ENCODE measurements at regions not wholly inside any gene's neighbourhood (a gene's known extent, or its start where the extent isn't known, plus 50 kb on each side); places are given as distances from the start of the nearest gene placed in this dataset.

DNA sequence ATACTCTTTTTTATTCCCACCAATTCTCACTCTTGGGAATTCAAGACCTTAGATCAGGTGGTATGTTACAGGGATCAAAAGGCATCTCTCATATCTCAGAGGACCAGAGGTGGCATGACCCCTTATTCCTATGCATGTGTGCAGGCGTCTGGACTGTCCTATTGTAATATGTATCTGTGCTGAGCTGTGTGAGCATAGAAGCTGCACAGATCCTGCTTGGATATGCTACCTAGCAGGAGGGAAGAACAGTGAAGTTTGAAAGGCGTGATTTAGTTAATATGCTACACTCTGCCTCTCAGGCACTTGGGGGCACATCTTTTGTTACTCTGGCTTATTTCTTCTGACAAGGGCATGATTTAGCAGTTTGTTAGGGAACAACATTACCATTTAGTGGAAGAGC is 86.7 kb upstream of the ZRANB2 start:
- BruUV-seq (replicated peaks), result no TSS peak
- Histone ChIP-seq H3K9me3 (ENCODE audit: low read depth, low read length, poor library complexity, severe bottlenecking) (no peaks in the 10 kb centered on the region), H3K27ac (ENCODE audit: low read depth, low read length, poor library complexity, severe bottlenecking) (no peak overlapping the region), H3K36me3 (ENCODE audit: insufficient read depth, low read length, poor library complexity, severe bottlenecking) (no peaks in the 10 kb centered on the region), H3K4me3 (ENCODE audit: low read depth, low read length, poor library complexity, severe bottlenecking) (no peak overlapping the region), H3K27me3 (replicated peaks; ENCODE audit: insufficient read depth, low read depth, low read length, poor library complexity) (no peaks in the 10 kb centered on the region), H3K4me1 (ENCODE audit: insufficient read depth, low read length, poor library complexity, severe bottlenecking) (peaks cover 5% of the 10 kb centered on the region)
- TF ChIP-seq EZH2 (IDR thresholded peaks at IDR 0.05; ENCODE audit: borderline replicate concordance, low read depth, low read length, poor library complexity, severe bottlenecking), result no peak
- TF ChIP-seq, protein P1, sequence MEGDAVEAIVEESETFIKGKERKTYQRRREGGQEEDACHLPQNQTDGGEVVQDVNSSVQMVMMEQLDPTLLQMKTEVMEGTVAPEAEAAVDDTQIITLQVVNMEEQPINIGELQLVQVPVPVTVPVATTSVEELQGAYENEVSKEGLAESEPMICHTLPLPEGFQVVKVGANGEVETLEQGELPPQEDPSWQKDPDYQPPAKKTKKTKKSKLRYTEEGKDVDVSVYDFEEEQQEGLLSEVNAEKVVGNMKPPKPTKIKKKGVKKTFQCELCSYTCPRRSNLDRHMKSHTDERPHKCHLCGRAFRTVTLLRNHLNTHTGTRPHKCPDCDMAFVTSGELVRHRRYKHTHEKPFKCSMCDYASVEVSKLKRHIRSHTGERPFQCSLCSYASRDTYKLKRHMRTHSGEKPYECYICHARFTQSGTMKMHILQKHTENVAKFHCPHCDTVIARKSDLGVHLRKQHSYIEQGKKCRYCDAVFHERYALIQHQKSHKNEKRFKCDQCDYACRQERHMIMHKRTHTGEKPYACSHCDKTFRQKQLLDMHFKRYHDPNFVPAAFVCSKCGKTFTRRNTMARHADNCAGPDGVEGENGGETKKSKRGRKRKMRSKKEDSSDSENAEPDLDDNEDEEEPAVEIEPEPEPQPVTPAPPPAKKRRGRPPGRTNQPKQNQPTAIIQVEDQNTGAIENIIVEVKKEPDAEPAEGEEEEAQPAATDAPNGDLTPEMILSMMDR (conservative IDR thresholded peaks at IDR 0.05; ENCODE audit: low read depth, low read length), result no peak
- DNase-seq (ENCODE audit: low spot score), result no peak
- intact Hi-C loops (cut with micrococcal nuclease; ENCODE audit: unreplicated experiment), result no loop called here
- CTCF ChIA-PET, result no interaction called here
- POLR2A ChIA-PET (ENCODE audit: low non-redundant PET), result no interaction called here

DNA sequence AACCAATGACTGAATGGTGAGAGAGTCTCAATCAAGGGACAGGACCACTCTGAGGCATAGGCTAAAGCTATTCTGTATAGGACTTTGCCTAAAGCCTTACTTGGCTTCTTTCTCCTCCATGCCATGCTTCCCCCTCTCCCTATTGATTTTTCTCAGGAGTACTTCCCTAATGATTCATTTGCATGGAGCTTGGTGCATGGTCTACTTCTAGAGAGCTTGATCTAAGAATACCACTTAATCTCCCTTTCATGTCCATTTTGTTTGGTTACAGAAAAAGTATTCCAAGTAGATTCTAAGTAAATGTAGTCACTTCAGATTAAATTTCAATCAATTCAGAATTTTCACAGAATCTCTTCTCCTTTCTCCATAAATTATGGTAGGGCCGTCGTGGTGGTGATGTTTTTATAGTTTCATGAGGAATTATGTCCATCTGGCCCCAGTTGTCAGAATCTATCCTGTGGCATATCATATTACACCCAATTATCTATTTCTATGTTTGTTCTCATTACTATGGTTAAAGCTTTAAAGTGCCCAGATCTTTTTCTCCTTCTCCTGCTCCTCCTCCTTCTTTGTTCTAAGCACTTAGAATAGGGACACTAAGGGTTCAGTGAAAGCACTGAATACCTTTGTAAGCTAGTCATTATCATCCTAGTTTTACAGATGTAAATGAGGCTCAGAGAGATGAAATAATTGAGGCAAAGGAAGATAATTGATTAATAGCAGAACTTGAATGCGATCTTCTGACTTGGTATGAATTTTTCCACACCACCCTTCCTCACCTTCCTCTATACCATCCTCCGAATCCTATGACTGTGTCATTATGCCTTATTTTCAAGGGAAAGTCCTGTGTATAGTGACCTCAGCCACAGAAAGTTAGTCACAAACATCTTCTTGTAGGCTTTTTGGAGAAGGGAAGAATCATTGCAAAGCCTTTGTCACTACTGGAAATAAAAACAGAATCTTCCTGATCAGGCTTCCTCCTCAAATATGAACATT is 85.6 kb upstream of the ZRANB2 start:
- no TSS peak for BruUV-seq (replicated peaks)
- Histone ChIP-seq H3K9me3 (ENCODE audit: low read depth, low read length, poor library complexity, severe bottlenecking) (no peaks in the 10 kb centered on the region), H3K27ac (ENCODE audit: low read depth, low read length, poor library complexity, severe bottlenecking) (no peak overlapping the region), H3K27me3 (replicated peaks; ENCODE audit: insufficient read depth, low read depth, low read length, poor library complexity) (no peaks in the 10 kb centered on the region), H3K36me3 (ENCODE audit: insufficient read depth, low read length, poor library complexity, severe bottlenecking) (no peaks in the 10 kb centered on the region), H3K4me1 (ENCODE audit: insufficient read depth, low read length, poor library complexity, severe bottlenecking) (peaks cover 5% of the 10 kb centered on the region), H3K4me3 (ENCODE audit: low read depth, low read length, poor library complexity, severe bottlenecking) (no peak overlapping the region)
- POLR2A ChIA-PET (ENCODE audit: low non-redundant PET), result no interaction called here
- TF ChIP-seq, protein P1 (conservative IDR thresholded peaks at IDR 0.05; ENCODE audit: low read depth, low read length), result no peak
- TF ChIP-seq EZH2 (IDR thresholded peaks at IDR 0.05; ENCODE audit: borderline replicate concordance, low read depth, low read length, poor library complexity, severe bottlenecking), result no peak
- peak; percentile 6 for DNase-seq (ENCODE audit: low spot score)
- intact Hi-C loops (cut with micrococcal nuclease; ENCODE audit: unreplicated experiment), result no loop called here
- CTCF ChIA-PET, result no interaction called here

DNA sequence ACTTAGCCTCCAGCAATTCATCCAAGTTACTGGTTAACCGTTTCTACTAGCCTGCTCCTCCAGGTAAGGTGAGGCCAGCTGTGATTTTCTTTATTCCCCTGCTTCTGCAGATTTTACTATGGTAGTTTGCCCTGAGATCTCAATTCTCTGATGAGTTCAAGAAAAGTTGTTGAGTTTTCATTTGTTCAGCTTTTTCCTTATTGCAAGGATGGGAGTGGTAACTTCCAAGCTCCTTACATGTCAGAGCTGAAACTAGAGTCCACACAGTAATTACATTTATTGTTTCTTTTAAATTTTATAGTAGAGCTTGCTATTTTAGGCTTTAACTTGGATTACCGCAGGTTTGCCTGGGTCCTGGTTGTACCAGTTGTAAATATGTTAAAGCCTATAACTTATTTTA is 76.9 kb upstream of the ZRANB2 start:
- no peaks in the 10 kb centered on the region for H3K9me3 ChIP-seq (ENCODE audit: low read depth, low read length, poor library complexity, severe bottlenecking)
- no peak overlapping the region for H3K27ac ChIP-seq (ENCODE audit: low read depth, low read length, poor library complexity, severe bottlenecking)
- TF ChIP-seq EZH2 (IDR thresholded peaks at IDR 0.05; ENCODE audit: borderline replicate concordance, low read depth, low read length, poor library complexity, severe bottlenecking), result no peak
- TF ChIP-seq, protein P1 (conservative IDR thresholded peaks at IDR 0.05; ENCODE audit: low read depth, low read length), result no peak
- no TSS peak for BruUV-seq (replicated peaks)
- no peaks in the 10 kb centered on the region for H3K36me3 ChIP-seq (ENCODE audit: insufficient read depth, low read length, poor library complexity, severe bottlenecking)
- no peak overlapping the region for H3K4me3 ChIP-seq (ENCODE audit: low read depth, low read length, poor library complexity, severe bottlenecking)
- intact Hi-C loops (cut with micrococcal nuclease; ENCODE audit: unreplicated experiment), result no loop called here
- ChIA-PET POLR2A (ENCODE audit: low non-redundant PET) (interaction anchor here (0.6 kb wide), 1 partner anchor 30 kb away, joined by 4 read pairs; no protein-coding TSS in a partner anchor), CTCF (no interaction called here)
- no peaks in the 10 kb centered on the region for H3K4me1 ChIP-seq (ENCODE audit: insufficient read depth, low read length, poor library complexity, severe bottlenecking)
- H3K27me3 ChIP-seq (replicated peaks; ENCODE audit: insufficient read depth, low read depth, low read length, poor library complexity), result no peaks in the 10 kb centered on the region
- no peak for DNase-seq (ENCODE audit: low spot score)

All from A673 (cell line).